Erythroblast (primary cell): ENCODE measurements at regions not wholly inside any gene's neighbourhood (a gene's known extent, or its start where the extent isn't known, plus 50 kb on each side); places are given as distances from the start of the nearest gene placed in this dataset.
"Not testable (repeated sequence)": the region's sequence is repeated elsewhere in the genome, so short reads cannot be mapped to it uniquely, and the experiment has no call there.

Source experiments
- DNase-seq, 2 experiments: peaks; one replicate each; lab custom pipeline; 2025; lab: John Stamatoyannopoulos, UW
- GATA1 ChIP-seq: IDR thresholded peaks from 2 replicates; pipeline ENCODE4 v1.6.1; 2011; ENCODE audit warnings: low read depth, mild to moderate bottlenecking, control low read depth, low read length, moderate library complexity
- POLR2A ChIP-seq: IDR thresholded peaks from 2 replicates; pipeline ENCODE4 v1.6.1; 2011; ENCODE audit warnings: mild to moderate bottlenecking, low read length

GRCh38 chr1:60639287-60639686 lies 443.1 kb upstream of the NFIA start:
- TF ChIP-seq POLR2A, result no peak
- TF ChIP-seq GATA1, result no peak
- no peak for DNase-seq

- no peak for DNase-seq
- TF ChIP-seq POLR2A (no peak), GATA1 (no peak)
Measured at GRCh38 chr1:60637651-60638050, 444.7 kb upstream of the NFIA start.

GRCh38 chr1:60636946-60637345 lies 445.4 kb upstream of the NFIA start:
- TF ChIP-seq GATA1, result no peak
- no peak for TF ChIP-seq POLR2A
- DNase-seq, result no peak

GRCh38 chr1:60634106-60634505 lies 448.3 kb upstream of the NFIA start:
- no peak for DNase-seq
- TF ChIP-seq POLR2A (no peak), GATA1 (no peak)

GRCh38 chr1:60622486-60622885 lies 459.9 kb upstream of the NFIA start:
- TF ChIP-seq POLR2A (no peak), GATA1 (no peak)
- no peak for DNase-seq

- TF ChIP-seq POLR2A (no peak), GATA1 (no peak)
- DNase-seq, result no peak
Measured at GRCh38 chr1:60621368-60621851, 461.0 kb upstream of the NFIA start.

- TF ChIP-seq POLR2A (no peak), GATA1 (no peak)
- no peak for DNase-seq
Measured at GRCh38 chr1:60620087-60620486, 462.3 kb upstream of the NFIA start.

GRCh38 chr1:60619581-60619980 lies 462.8 kb upstream of the NFIA start:
- TF ChIP-seq GATA1 (no peak), POLR2A (no peak)
- DNase-seq, result no peak

GRCh38 chr1:60615666-60616065 lies 466.7 kb upstream of the NFIA start:
- DNase-seq, result no peak
- no peak for TF ChIP-seq GATA1
- no peak for TF ChIP-seq POLR2A

- TF ChIP-seq POLR2A (no peak), GATA1 (no peak)
- no peak for DNase-seq
Measured at GRCh38 chr1:60612790-60613189, 469.6 kb upstream of the NFIA start.

- DNase-seq, result not testable (repeated sequence)
Measured at GRCh38 chr1:60606921-60607320, 475.4 kb upstream of the NFIA start.

GRCh38 chr1:60600532-60600931 lies 481.8 kb upstream of the NFIA start:
- TF ChIP-seq POLR2A (no peak), GATA1 (no peak)
- peak; percentile 16 to 43 for DNase-seq

GRCh38 chr1:60599574-60599973 lies 482.8 kb upstream of the NFIA start:
- TF ChIP-seq POLR2A, result no peak
- TF ChIP-seq GATA1, result no peak
- DNase-seq, result no peak

GRCh38 chr1:60598041-60598910 lies 484.1 kb upstream of the NFIA start:
- no peak for TF ChIP-seq GATA1
- TF ChIP-seq POLR2A, result no peak
- DNase-seq, result no peak

GRCh38 chr1:60596791-60597750 lies 485.3 kb upstream of the NFIA start:
- no peak for DNase-seq
- TF ChIP-seq GATA1 (no peak), POLR2A (no peak)
